Effector memory CD4-positive, alpha-beta T cell (primary cell): ENCODE measurements at regions not wholly inside any gene's neighbourhood (a gene's known extent, or its start where the extent isn't known, plus 50 kb on each side); places are given as distances from the start of the nearest gene placed in this dataset.
"Not testable (repeated sequence)": the region's sequence is repeated elsewhere in the genome, so short reads cannot be mapped to it uniquely, and the experiment has no call there.

Experiments used
- DNase-seq, 3 donors: peaks; one replicate each; pipeline ENCODE4 v3.0.0-alpha.2; 2020
- H3K27ac ChIP-seq: 2 replicates; pipeline ENCODE4 v1.7.0; 2013; ENCODE audit warnings: mild to moderate bottlenecking, low read length, moderate library complexity; ENCODE audit not compliant: insufficient read depth, poor library complexity, severe bottlenecking
- H3K27me3 ChIP-seq: replicated peaks from 2 replicates; pipeline ENCODE4 v1.7.0; 2013; ENCODE audit warnings: mild to moderate bottlenecking, low read length; ENCODE audit not compliant: insufficient read depth, control insufficient read depth, poor library complexity, severe bottlenecking
- H3K36me3 ChIP-seq: 2 replicates; pipeline ENCODE4 v1.7.0; 2013; ENCODE audit warnings: mild to moderate bottlenecking, low read length, moderate library complexity; ENCODE audit not compliant: control insufficient read depth, insufficient read depth
- H3K4me1 ChIP-seq: 2 replicates; pipeline ENCODE4 v1.7.0; 2013; ENCODE audit warnings: low read length, mild to moderate bottlenecking; ENCODE audit not compliant: control insufficient read depth, insufficient read depth, poor library complexity, severe bottlenecking
- H3K4me3 ChIP-seq: 2 replicates; pipeline ENCODE4 v1.7.0; 2013; ENCODE audit warnings: low read length, low read depth, mild to moderate bottlenecking; ENCODE audit not compliant: insufficient read depth, poor library complexity, severe bottlenecking
- H3K9me3 ChIP-seq: 2 replicates; pipeline ENCODE4 v1.7.0; 2013; ENCODE audit warnings: mild to moderate bottlenecking, low read length, moderate library complexity; ENCODE audit not compliant: control insufficient read depth

GRCh38 chr7:56367411-56367810, 251.2 kb upstream of the NUPR2 start:
- H3K36me3 ChIP-seq, H3K4me1 ChIP-seq, H3K4me3 ChIP-seq, H3K27me3 ChIP-seq, H3K27ac ChIP-seq, H3K9me3 ChIP-seq: not testable (repeated sequence)
- DNase-seq: peak in 1 of 3 donors; percentile 3

- not testable (repeated sequence) for H3K27me3 ChIP-seq, DNase-seq, H3K4me3 ChIP-seq, H3K4me1 ChIP-seq, H3K27ac ChIP-seq, H3K36me3 ChIP-seq, H3K9me3 ChIP-seq
Observed at GRCh38 chr7:56366701-56367100, 250.5 kb upstream of the NUPR2 start.

- H3K4me1 ChIP-seq, H3K36me3 ChIP-seq, H3K4me3 ChIP-seq, H3K27ac ChIP-seq, DNase-seq, H3K27me3 ChIP-seq, H3K9me3 ChIP-seq: not testable (repeated sequence)
Observed at GRCh38 chr7:56352576-56352975, 236.4 kb upstream of the NUPR2 start.

- not testable (repeated sequence) for H3K9me3 ChIP-seq, DNase-seq
Observed at GRCh38 chr7:56351181-56351580, 235.0 kb upstream of the NUPR2 start.

GRCh38 chr7:56348311-56348710, 232.1 kb upstream of the NUPR2 start:
- not testable (repeated sequence) for DNase-seq

More at GRCh38 chr7:56351181-56351580, 235.0 kb upstream of the NUPR2 start:
- H3K36me3 ChIP-seq, H3K27me3 ChIP-seq, H3K4me3 ChIP-seq, H3K4me1 ChIP-seq, H3K27ac ChIP-seq: not testable (repeated sequence)

GRCh38 chr7:56328327-56328726, 212.1 kb upstream of the NUPR2 start:
- H3K4me1 ChIP-seq, H3K4me3 ChIP-seq, H3K9me3 ChIP-seq, H3K36me3 ChIP-seq, H3K27me3 ChIP-seq, H3K27ac ChIP-seq, DNase-seq: not testable (repeated sequence)

More at GRCh38 chr7:56348311-56348710, 232.1 kb upstream of the NUPR2 start:
- not testable (repeated sequence) for H3K36me3 ChIP-seq, H3K4me1 ChIP-seq, H3K27me3 ChIP-seq, H3K27ac ChIP-seq, H3K4me3 ChIP-seq, H3K9me3 ChIP-seq

- Histone ChIP-seq H3K27me3 (no peaks in the 10 kb centered on the region), H3K4me3 (no peak overlapping the region), H3K4me1 (no peaks in the 10 kb centered on the region), H3K27ac (no peak overlapping the region), H3K9me3 (no peaks in the 10 kb centered on the region), H3K36me3 (no peaks in the 10 kb centered on the region)
- DNase-seq: no peak
Observed at GRCh38 chr7:56290548-56290947, 174.3 kb upstream of the NUPR2 start.

- no peak overlapping the region for H3K4me3 ChIP-seq
- H3K27me3 ChIP-seq: no peaks in the 10 kb centered on the region
- DNase-seq: no peak
- H3K27ac ChIP-seq: no peak overlapping the region
- no peaks in the 10 kb centered on the region for H3K4me1 ChIP-seq
- H3K9me3 ChIP-seq: no peaks in the 10 kb centered on the region
- no peaks in the 10 kb centered on the region for H3K36me3 ChIP-seq
Observed at GRCh38 chr7:56287429-56288138, 171.4 kb upstream of the NUPR2 start.

- no peak overlapping the region for H3K27ac ChIP-seq
- H3K9me3 ChIP-seq: no peaks in the 10 kb centered on the region
- no peaks in the 10 kb centered on the region for H3K4me1 ChIP-seq
- H3K36me3 ChIP-seq: no peaks in the 10 kb centered on the region
- H3K27me3 ChIP-seq: no peaks in the 10 kb centered on the region
- no peak for DNase-seq
- no peak overlapping the region for H3K4me3 ChIP-seq
Observed at GRCh38 chr7:56256108-56256507, 139.9 kb upstream of the NUPR2 start.

- H3K27me3 ChIP-seq: no peaks in the 10 kb centered on the region
- H3K9me3 ChIP-seq: no peaks in the 10 kb centered on the region
- no peaks in the 10 kb centered on the region for H3K36me3 ChIP-seq
- H3K4me1 ChIP-seq: no peaks in the 10 kb centered on the region
- H3K4me3 ChIP-seq: no peak overlapping the region
- DNase-seq: no peak
- no peak overlapping the region for H3K27ac ChIP-seq
Observed at GRCh38 chr7:56250135-56250534, 133.9 kb upstream of the NUPR2 start.
